CD4-positive, alpha-beta memory T cell (primary cell): ENCODE measurements at regions not wholly inside any gene's neighbourhood (a gene's known extent, or its start where the extent isn't known, plus 50 kb on each side); places are given as distances from the start of the nearest gene placed in this dataset.

Source experiments
- CTCF ChIA-PET: fragments of 350-600 bp; sonication (Branson Sonifier 250); formaldehyde crosslinking; loops from one replicate; lab custom pipeline; 2021; ENCODE audit warnings: inconsistent platforms; ENCODE audit not compliant: partially characterized antibody; lab: Charles Lee
- POLR2A ChIA-PET: fragments of 350-600 bp; sonication (Branson Sonifier 250); formaldehyde crosslinking; loops from one replicate; lab custom pipeline; 2021; ENCODE audit not compliant: partially characterized antibody; lab: Charles Lee
- DNase-seq, 5 donors: peaks; one replicate each; pipeline versions ENCODE4 v3.0.0 to v3.0.0-alpha.2; 2020 to 2022; ENCODE audit warnings: mixed read lengths in 1 of 5
- H3K27ac ChIP-seq: one replicate; pipeline ENCODE4 v1.7.0; 2013; ENCODE audit warnings: low read depth, low read length
- H3K27me3 ChIP-seq: 2 replicates; pipeline ENCODE4 v1.7.0; 2013; ENCODE audit warnings: mild to moderate bottlenecking, low read length, moderate library complexity; ENCODE audit not compliant: insufficient read depth
- H3K36me3 ChIP-seq: 2 replicates; pipeline ENCODE4 v1.7.0; 2013; ENCODE audit warnings: mild to moderate bottlenecking, low read length, moderate library complexity; ENCODE audit not compliant: insufficient read depth
- H3K4me1 ChIP-seq: 2 replicates; pipeline ENCODE4 v1.7.0; 2013; ENCODE audit warnings: mild to moderate bottlenecking, low read length, moderate library complexity; ENCODE audit not compliant: insufficient read depth
- H3K4me3 ChIP-seq, 2 donors: one replicate each; pipeline ENCODE4 v1.7.0; 2013; ENCODE audit warnings: low read length in 2 of 2, mild to moderate bottlenecking in 1 of 2
- H3K9me3 ChIP-seq, 2 donors: one replicate each; pipeline ENCODE4 v1.7.0; 2013; ENCODE audit warnings: low read length in 2 of 2, control low read depth in 1 of 2; ENCODE audit not compliant: control insufficient read depth in 1 of 2
- H3K27ac Mint-ChIP-seq, 7 donors: one replicate each; pipeline ENCODE4 v1.8.0; 2020 to 2021; ENCODE audit warnings: mixed read lengths in 7 of 7, mild to moderate bottlenecking in 6 of 7, inconsistent platforms in 3 of 7, moderate library complexity in 3 of 7
- H3K27me3 Mint-ChIP-seq, 2 donors: one replicate each; pipeline ENCODE4 v1.8.0; 2020 to 2021; ENCODE audit warnings: mixed read lengths in 2 of 2
- H3K36me3 Mint-ChIP-seq, 2 donors: one replicate each; pipeline ENCODE4 v1.8.0; 2020 to 2021; ENCODE audit warnings: mixed read lengths in 2 of 2, inconsistent platforms in 1 of 2, mild to moderate bottlenecking in 1 of 2
- H3K4me1 Mint-ChIP-seq, 4 donors: one replicate each; pipeline ENCODE4 v1.8.0; 2020 to 2021; ENCODE audit warnings: mixed read lengths in 4 of 4, mild to moderate bottlenecking in 1 of 4
- H3K4me3 Mint-ChIP-seq, 8 donors: one replicate each; pipeline ENCODE4 v1.8.0; 2020 to 2021; ENCODE audit warnings: mixed read lengths in 8 of 8, mild to moderate bottlenecking in 7 of 8, moderate library complexity in 6 of 8, inconsistent platforms in 3 of 8
- H3K9me3 Mint-ChIP-seq, 8 donors: one replicate each; pipeline ENCODE4 v1.8.0; 2020 to 2021; ENCODE audit warnings: mixed read lengths in 8 of 8, mild to moderate bottlenecking in 5 of 8, inconsistent platforms in 3 of 8, moderate library complexity in 1 of 8
- intact Hi-C: fragments of 100-400 bp; cut with micrococcal nuclease; formaldehyde crosslinking; loops from one replicate; pipeline ENCODE4 v1.15.1; 2023

DNA sequence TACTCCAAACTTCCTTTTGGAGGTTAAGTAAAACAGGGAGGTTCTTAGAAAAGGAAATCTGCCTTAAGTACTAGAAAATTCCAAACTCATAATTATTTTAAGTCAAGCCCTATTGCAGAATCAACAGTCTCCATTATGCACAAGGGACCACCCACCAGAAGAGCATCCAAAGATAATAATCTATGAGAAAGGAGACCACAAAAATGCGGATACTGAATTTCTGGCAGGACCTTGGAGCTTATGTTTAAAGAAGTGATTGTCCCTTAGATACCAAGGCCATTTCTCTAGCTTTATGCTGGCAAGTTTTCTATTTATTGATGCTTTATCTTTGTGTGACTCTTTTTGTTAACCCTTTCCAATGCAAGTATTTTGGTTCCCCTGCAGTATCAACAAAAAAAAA, 404.0 kb upstream of the MMADHC start:
- no peak overlapping the region for H3K27ac ChIP-seq
- no peak for DNase-seq
- H3K36me3 Mint-ChIP-seq = no peaks in the 10 kb centered on the region
- H3K4me1 ChIP-seq = no peaks in the 10 kb centered on the region
- no peaks in the 10 kb centered on the region for H3K36me3 ChIP-seq
- H3K9me3 Mint-ChIP-seq = peaks cover 0 to 7% (median 0%) of the 10 kb centered on the region in 8 donors
- H3K27ac Mint-ChIP-seq = no peak overlapping the region
- no peaks in the 10 kb centered on the region for H3K9me3 ChIP-seq
- ChIA-PET POLR2A (no interaction called here), CTCF (no interaction called here)
- H3K27me3 Mint-ChIP-seq = no peaks in the 10 kb centered on the region
- no peak overlapping the region for H3K4me3 ChIP-seq
- H3K4me1 Mint-ChIP-seq = no peaks in the 10 kb centered on the region
- intact Hi-C loops = no loop called here
- no peak overlapping the region for H3K4me3 Mint-ChIP-seq
- H3K27me3 ChIP-seq = no peaks in the 10 kb centered on the region

DNA sequence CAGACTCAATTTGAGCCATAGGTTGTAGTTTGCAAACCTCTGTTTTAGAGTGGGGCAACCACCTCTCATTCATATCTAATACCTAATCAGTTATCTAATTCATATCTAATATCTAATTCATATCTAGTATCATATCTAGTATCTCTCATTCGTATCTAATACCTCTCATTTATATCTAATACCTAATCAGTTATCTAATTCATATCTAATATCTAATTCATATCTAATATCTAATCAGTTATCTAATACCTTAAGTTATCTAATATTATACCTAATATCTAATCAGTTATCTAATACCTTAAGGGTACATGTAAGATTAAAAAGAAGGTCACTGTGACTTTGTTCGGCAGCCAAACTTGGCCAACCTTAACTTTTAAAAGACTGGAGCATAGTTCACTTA, 403.4 kb upstream of the MMADHC start:
- intact Hi-C loops = no loop called here
- no peaks in the 10 kb centered on the region for H3K36me3 Mint-ChIP-seq
- no peaks in the 10 kb centered on the region for H3K27me3 Mint-ChIP-seq
- Histone ChIP-seq H3K27me3 (no peaks in the 10 kb centered on the region), H3K36me3 (no peaks in the 10 kb centered on the region), H3K4me3 (no peak overlapping the region), H3K27ac (no peak overlapping the region), H3K4me1 (no peaks in the 10 kb centered on the region), H3K9me3 (no peaks in the 10 kb centered on the region)
- peaks cover 0 to 8% (median 0%) of the 10 kb centered on the region in 8 donors for H3K9me3 Mint-ChIP-seq
- CTCF ChIA-PET = no interaction called here
- no peak overlapping the region for H3K27ac Mint-ChIP-seq
- H3K4me3 Mint-ChIP-seq = no peak overlapping the region
- no peak for DNase-seq
- POLR2A ChIA-PET = no interaction called here
- no peaks in the 10 kb centered on the region for H3K4me1 Mint-ChIP-seq

DNA sequence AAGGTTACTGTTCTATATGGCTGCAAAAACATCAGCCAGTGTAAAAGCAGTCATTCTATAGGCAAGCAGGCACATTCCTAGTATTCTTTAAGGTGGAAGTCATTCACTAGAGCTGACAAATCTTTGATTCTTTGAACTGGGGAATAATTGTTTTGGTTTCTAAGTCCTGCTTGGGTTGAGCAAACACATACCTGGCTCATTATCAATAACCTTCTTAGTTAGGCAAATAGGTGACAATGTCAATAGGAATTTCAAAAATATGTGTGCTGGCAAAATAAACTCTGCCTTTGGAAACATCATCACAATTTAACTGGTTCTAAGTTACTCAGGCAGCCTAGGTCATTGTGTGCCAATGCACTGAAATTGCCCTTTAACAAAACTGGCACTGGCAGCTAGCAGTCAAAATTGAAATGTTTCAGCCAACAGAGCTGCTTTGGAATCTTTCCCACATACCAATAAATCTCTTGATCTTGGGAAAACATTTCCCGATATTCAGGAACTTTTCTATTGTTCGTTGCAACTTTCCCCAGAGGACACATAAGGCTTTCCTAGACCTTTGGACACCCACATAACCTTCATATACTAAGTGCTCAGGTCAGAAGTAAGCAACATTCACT, 402.0 kb upstream of the MMADHC start:
- Histone ChIP-seq H3K4me1 (no peaks in the 10 kb centered on the region), H3K9me3 (no peaks in the 10 kb centered on the region), H3K36me3 (no peaks in the 10 kb centered on the region), H3K27me3 (no peaks in the 10 kb centered on the region), H3K4me3 (no peak overlapping the region), H3K27ac (no peak overlapping the region)
- DNase-seq = no peak
- no peaks in the 10 kb centered on the region for H3K27me3 Mint-ChIP-seq
- no peaks in the 10 kb centered on the region for H3K36me3 Mint-ChIP-seq
- intact Hi-C loops = no loop called here
- peaks cover 0 to 4% (median 0%) of the 10 kb centered on the region in 8 donors for H3K9me3 Mint-ChIP-seq
- ChIA-PET CTCF (no interaction called here), POLR2A (no interaction called here)
- no peak overlapping the region for H3K27ac Mint-ChIP-seq
- H3K4me1 Mint-ChIP-seq = no peaks in the 10 kb centered on the region
- no peak overlapping the region for H3K4me3 Mint-ChIP-seq

DNA sequence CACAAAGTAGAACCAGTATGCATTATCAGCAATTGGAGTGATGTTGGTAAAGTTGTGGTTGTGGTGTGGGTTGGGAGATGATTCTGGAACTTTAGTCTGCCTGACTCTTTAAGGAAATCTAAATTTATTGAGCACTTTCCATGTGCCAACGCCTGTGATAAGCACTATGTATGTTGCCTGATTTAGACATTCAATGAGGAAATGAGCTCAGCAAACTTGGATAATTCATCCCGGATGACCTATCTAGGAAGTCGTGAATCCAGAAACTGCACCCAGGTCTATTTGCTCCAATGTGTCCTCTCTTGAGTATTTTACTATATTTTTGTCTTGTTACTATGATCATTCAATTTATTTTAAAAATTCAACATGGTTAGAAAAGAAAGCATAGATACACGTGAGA, 400.8 kb upstream of the MMADHC start:
- CTCF ChIA-PET = no interaction called here
- H3K27ac Mint-ChIP-seq = no peak overlapping the region
- POLR2A ChIA-PET = no interaction called here
- H3K36me3 Mint-ChIP-seq = no peaks in the 10 kb centered on the region
- H3K9me3 Mint-ChIP-seq = peaks cover 0 to 4% (median 0%) of the 10 kb centered on the region in 8 donors
- Histone ChIP-seq H3K27ac (no peak overlapping the region), H3K36me3 (no peaks in the 10 kb centered on the region), H3K4me1 (no peaks in the 10 kb centered on the region), H3K27me3 (no peaks in the 10 kb centered on the region), H3K4me3 (no peak overlapping the region), H3K9me3 (no peaks in the 10 kb centered on the region)
- no peaks in the 10 kb centered on the region for H3K27me3 Mint-ChIP-seq
- intact Hi-C loops = no loop called here
- no peak overlapping the region for H3K4me3 Mint-ChIP-seq
- no peak for DNase-seq
- H3K4me1 Mint-ChIP-seq = no peaks in the 10 kb centered on the region

DNA sequence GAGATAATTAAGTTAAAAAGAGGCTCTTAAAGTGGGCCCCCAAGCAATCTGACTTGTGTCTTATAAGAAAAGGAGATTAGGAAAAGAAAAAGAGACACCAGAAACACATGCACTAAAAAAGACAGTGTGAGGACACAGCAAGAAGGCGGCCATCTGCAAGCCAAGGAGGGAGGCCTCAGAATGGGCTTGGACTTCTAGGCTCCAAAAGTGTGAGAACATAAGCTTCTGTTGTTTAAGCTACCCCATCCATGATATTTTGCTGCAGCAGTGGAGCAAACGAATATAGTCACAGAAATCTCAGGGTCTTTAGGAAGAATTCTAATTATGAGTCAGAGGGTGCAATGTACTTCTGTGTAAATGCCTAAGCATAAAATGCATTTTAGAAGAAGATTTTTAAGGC, 399.3 kb upstream of the MMADHC start:
- H3K4me1 Mint-ChIP-seq = no peaks in the 10 kb centered on the region
- ChIA-PET CTCF (no interaction called here), POLR2A (no interaction called here)
- no peaks in the 10 kb centered on the region for H3K36me3 Mint-ChIP-seq
- Histone ChIP-seq H3K4me3 (no peak overlapping the region), H3K36me3 (no peaks in the 10 kb centered on the region), H3K27me3 (no peaks in the 10 kb centered on the region), H3K27ac (no peak overlapping the region), H3K9me3 (no peaks in the 10 kb centered on the region), H3K4me1 (no peaks in the 10 kb centered on the region)
- no peak overlapping the region for H3K27ac Mint-ChIP-seq
- no peaks in the 10 kb centered on the region for H3K27me3 Mint-ChIP-seq
- intact Hi-C loops = no loop called here
- peaks cover 0 to 5% (median 1%) of the 10 kb centered on the region in 8 donors for H3K9me3 Mint-ChIP-seq
- no peak overlapping the region for H3K4me3 Mint-ChIP-seq
- no peak for DNase-seq

DNA sequence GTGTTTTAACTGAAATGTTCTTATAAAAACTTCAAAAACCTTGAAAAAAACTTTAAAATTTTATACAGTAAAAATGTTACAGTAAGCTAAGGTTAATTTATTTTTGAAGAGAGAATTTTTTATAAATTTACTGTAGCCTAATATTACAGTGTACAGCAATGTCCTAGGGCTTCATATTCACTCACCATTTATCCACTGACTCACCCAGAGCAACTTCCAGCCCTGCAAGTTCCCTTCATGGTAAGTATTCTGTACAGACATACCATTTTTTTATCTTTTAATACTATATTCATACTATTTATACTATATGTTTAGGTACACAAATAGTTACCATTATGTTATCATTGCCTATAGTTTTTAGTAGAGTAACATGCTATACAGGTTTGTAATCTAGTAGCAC, 396.7 kb upstream of the MMADHC start:
- POLR2A ChIA-PET = no interaction called here

DNA sequence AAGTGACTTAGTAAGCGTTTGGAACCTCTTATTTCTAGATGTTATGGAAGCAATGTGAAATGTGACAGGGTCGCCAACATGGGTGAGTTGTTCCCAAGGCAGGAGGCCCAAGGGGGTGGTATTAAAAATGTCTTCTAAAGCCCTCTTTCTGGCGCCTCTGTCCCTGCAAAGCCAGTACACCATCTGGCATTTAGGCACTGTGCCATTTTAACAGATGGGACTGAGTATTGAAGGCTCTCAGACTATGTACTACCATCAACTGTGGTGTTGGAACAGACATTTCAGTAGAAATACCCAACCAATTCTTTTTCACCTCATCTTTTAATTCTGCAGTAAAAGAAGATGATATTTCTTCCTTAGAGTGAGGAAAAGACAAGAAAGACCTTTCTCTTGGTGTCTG, 384.5 kb upstream of the MMADHC start:
- Histone ChIP-seq H3K36me3 (no peaks in the 10 kb centered on the region), H3K27ac (no peak overlapping the region), H3K4me3 (no peak overlapping the region), H3K27me3 (no peaks in the 10 kb centered on the region), H3K4me1 (no peaks in the 10 kb centered on the region), H3K9me3 (no peaks in the 10 kb centered on the region)
- H3K4me3 Mint-ChIP-seq = no peak overlapping the region
- no peaks in the 10 kb centered on the region for H3K4me1 Mint-ChIP-seq
- intact Hi-C loops = no loop called here
- CTCF ChIA-PET = no interaction called here
- peaks cover 0 to 14% (median 5%) of the 10 kb centered on the region in 8 donors for H3K9me3 Mint-ChIP-seq
- DNase-seq = no peak
- H3K27ac Mint-ChIP-seq = no peak overlapping the region
- no peaks in the 10 kb centered on the region for H3K36me3 Mint-ChIP-seq
- POLR2A ChIA-PET = no interaction called here
- H3K27me3 Mint-ChIP-seq = no peaks in the 10 kb centered on the region

More for the DNA sequence above, 396.7 kb upstream of the MMADHC start:
- intact Hi-C loops = no loop called here
- Histone ChIP-seq H3K9me3 (no peaks in the 10 kb centered on the region), H3K4me3 (no peak overlapping the region), H3K27ac (no peak overlapping the region), H3K36me3 (no peaks in the 10 kb centered on the region), H3K4me1 (no peaks in the 10 kb centered on the region), H3K27me3 (no peaks in the 10 kb centered on the region)
- no peaks in the 10 kb centered on the region for H3K27me3 Mint-ChIP-seq
- CTCF ChIA-PET = no interaction called here
- no peak overlapping the region for H3K27ac Mint-ChIP-seq
- H3K4me1 Mint-ChIP-seq = no peaks in the 10 kb centered on the region
- H3K36me3 Mint-ChIP-seq = no peaks in the 10 kb centered on the region
- H3K9me3 Mint-ChIP-seq = peaks cover 0 to 19% (median 3%) of the 10 kb centered on the region in 8 donors
- no peak overlapping the region for H3K4me3 Mint-ChIP-seq
- DNase-seq = no peak
